Large intestine (tissue), 3 donors: ENCODE measurements at regions not wholly inside any gene's neighbourhood (a gene's known extent, or its start where the extent isn't known, plus 50 kb on each side); places are given as distances from the start of the nearest gene placed in this dataset.

ENCODE experiments used
- DNase-seq, 2 donors: peaks; one replicate each; pipeline versions ENCODE4 v3.0.0 to v3.0.0-alpha.2; 2013
- H3K27ac ChIP-seq: one replicate; pipeline ENCODE4 v1.5.1; 2013; ENCODE audit warnings: low read length
- H3K27me3 ChIP-seq: 2 replicates; pipeline ENCODE4 v1.6.1; 2013; ENCODE audit warnings: low read length; ENCODE audit not compliant: control insufficient read depth, insufficient read depth
- H3K36me3 ChIP-seq: 2 replicates; pipeline ENCODE4 v1.6.1; 2013; ENCODE audit warnings: low read length; ENCODE audit not compliant: control insufficient read depth, insufficient read depth
- H3K4me1 ChIP-seq: one replicate; pipeline ENCODE4 v1.6.1; 2013; ENCODE audit warnings: low read length; ENCODE audit not compliant: control insufficient read depth, insufficient read depth
- H3K4me3 ChIP-seq: one replicate; pipeline ENCODE4 v1.5.1; 2013; ENCODE audit warnings: low read length
- H3K9me3 ChIP-seq: one replicate; pipeline ENCODE4 v1.6.1; 2013; ENCODE audit warnings: mild to moderate bottlenecking, low read depth, low read length, moderate library complexity; ENCODE audit not compliant: control insufficient read depth
- WGBS: methylation state at CpG from one replicate; pipeline ENCODE4 v1.1.5; 2013; ENCODE audit warnings: low lambda C conversion rate; ENCODE audit not compliant: insufficient coverage; 5-methylcytosine and 5-hydroxymethylcytosine counted together

DNA sequence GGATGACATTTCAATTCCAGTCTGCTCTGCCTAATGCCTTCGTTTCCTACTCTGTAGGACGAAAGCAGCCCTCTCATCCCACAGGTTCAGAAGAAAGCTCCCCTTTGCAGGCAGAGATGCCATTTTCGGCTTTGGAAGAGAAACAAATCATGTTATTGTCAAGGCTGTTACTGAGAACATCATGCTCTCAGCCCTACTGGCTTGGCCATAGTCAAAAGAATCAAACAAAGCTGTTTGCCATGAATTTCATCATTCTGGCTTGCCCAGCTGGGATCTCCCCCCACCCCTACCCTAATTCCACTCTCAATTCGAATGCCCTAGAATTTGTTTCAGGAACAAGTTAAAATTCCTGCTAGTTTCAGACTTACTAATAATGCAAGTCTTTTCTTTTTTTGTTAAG lies 162.3 kb upstream of the SERP2 start:
- Histone ChIP-seq H3K27ac (no peak overlapping the region), H3K36me3 (no peaks in the 10 kb centered on the region)
- WGBS: no CpG with 5 or more reads among the region's 4 CpGs

GRCh38 chr13:44211704-44212346 lies 161.8 kb upstream of the SERP2 start:
- no peaks in the 10 kb centered on the region for H3K9me3 ChIP-seq
- H3K27ac ChIP-seq: no peak overlapping the region
- no peaks in the 10 kb centered on the region for H3K27me3 ChIP-seq
- no peak overlapping the region for H3K4me3 ChIP-seq
- H3K36me3 ChIP-seq: no peaks in the 10 kb centered on the region
- 86% methylated on average over 2 of the region's 14 CpGs for WGBS
- no peaks in the 10 kb centered on the region for H3K4me1 ChIP-seq
- DNase-seq: no peak

More for the DNA sequence above, 162.3 kb upstream of the SERP2 start:
- Histone ChIP-seq H3K4me1 (no peaks in the 10 kb centered on the region), H3K4me3 (no peak overlapping the region), H3K27me3 (no peaks in the 10 kb centered on the region), H3K9me3 (no peaks in the 10 kb centered on the region)
- DNase-seq: no peak

GRCh38 chr13:44212633-44213396 lies 160.8 kb upstream of the SERP2 start:
- 100% methylated on average over 1 of the region's 9 CpGs for whole genome bisulfite sequencing
- Histone ChIP-seq H3K4me1 (no peaks in the 10 kb centered on the region), H3K36me3 (no peaks in the 10 kb centered on the region), H3K27ac (peak overlapping the region; percentile 33), H3K9me3 (no peaks in the 10 kb centered on the region), H3K4me3 (no peak overlapping the region), H3K27me3 (no peaks in the 10 kb centered on the region)
- peak in 1 of 2 donors; percentile 48 for DNase-seq

- no peaks in the 10 kb centered on the region for H3K9me3 ChIP-seq
- no peak overlapping the region for H3K4me3 ChIP-seq
- H3K4me1 ChIP-seq: peaks cover 10% of the 10 kb centered on the region
- WGBS: 13% methylated on average over 3 of the region's 10 CpGs
- DNase-seq: peak; percentile 33 to 70
- H3K36me3 ChIP-seq: no peaks in the 10 kb centered on the region
- no peaks in the 10 kb centered on the region for H3K27me3 ChIP-seq
- no peak overlapping the region for H3K27ac ChIP-seq
Observed at GRCh38 chr13:44218501-44219240, 155.0 kb upstream of the SERP2 start.

DNA sequence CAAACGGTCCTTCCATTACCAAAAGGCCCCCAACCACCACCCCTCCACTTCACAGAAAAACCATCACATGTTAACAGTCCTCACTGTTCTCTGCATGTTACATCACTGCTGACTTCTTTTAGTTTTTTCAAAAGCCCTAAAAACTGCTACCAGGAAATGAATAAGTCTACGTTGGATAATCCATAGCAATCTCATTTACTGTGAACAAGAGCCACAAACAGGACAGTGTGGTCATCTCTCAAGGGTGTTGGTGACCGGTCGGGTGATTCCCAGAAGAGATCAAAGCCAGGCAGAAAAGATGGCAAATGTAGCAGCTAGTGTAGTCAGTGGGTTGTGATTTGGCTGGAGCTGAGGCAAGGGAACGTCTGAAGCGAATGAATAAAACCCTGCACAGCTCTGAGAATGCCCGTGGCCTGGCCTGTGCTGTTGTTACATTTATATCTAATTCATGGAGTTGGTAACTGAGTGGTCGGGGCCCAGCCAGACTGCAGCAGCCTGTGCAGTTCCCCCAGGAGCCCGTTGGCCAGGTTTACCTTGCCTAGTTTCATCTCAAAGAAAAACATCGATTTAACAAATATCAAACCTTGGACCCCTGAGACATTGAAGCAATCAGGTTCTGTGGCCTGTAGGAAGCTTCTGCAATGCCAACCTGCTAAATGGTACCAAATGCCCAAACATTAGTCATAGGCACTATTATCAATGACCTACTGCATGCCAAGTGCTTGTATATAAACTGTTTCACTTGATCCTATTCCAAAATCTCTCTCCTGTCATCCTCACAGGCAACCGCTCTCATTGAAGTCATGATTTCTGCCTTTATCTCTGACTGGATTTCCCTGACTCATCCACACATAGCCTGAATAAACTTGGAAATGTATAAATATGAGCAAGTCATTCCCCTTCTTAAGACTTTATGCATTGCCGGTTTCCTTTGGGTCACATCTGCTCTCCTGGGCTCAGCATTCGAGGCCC lies 153.8 kb upstream of the SERP2 start:
- no peaks in the 10 kb centered on the region for H3K36me3 ChIP-seq
- no peak for DNase-seq
- H3K9me3 ChIP-seq: no peaks in the 10 kb centered on the region
- no peak overlapping the region for H3K4me3 ChIP-seq
- no peak overlapping the region for H3K27ac ChIP-seq
- no peaks in the 10 kb centered on the region for H3K27me3 ChIP-seq
- 100% methylated on average over 2 of the region's 13 CpGs for WGBS
- H3K4me1 ChIP-seq: peaks cover 13% of the 10 kb centered on the region

GRCh38 chr13:44220948-44221347 lies 152.7 kb upstream of the SERP2 start:
- DNase-seq: no peak
- Histone ChIP-seq H3K27ac (no peak overlapping the region), H3K36me3 (no peaks in the 10 kb centered on the region), H3K27me3 (no peaks in the 10 kb centered on the region), H3K4me1 (peaks cover 13% of the 10 kb centered on the region), H3K4me3 (no peak overlapping the region), H3K9me3 (no peaks in the 10 kb centered on the region)
- WGBS: no CpG with 5 or more reads among the region's 3 CpGs

GRCh38 chr13:44221657-44222056 lies 152.0 kb upstream of the SERP2 start:
- Histone ChIP-seq H3K4me3 (no peak overlapping the region), H3K27me3 (no peaks in the 10 kb centered on the region), H3K4me1 (peaks cover 13% of the 10 kb centered on the region), H3K36me3 (no peaks in the 10 kb centered on the region), H3K9me3 (no peaks in the 10 kb centered on the region), H3K27ac (no peak overlapping the region)
- WGBS: no CpG with 5 or more reads among the region's 4 CpGs
- no peak for DNase-seq

GRCh38 chr13:44223770-44224444 lies 149.7 kb upstream of the SERP2 start:
- DNase-seq: peak; percentile 73 to 78
- Histone ChIP-seq H3K27me3 (no peaks in the 10 kb centered on the region), H3K9me3 (no peaks in the 10 kb centered on the region), H3K36me3 (no peaks in the 10 kb centered on the region), H3K4me3 (no peak overlapping the region), H3K4me1 (peaks cover 5% of the 10 kb centered on the region), H3K27ac (peak overlapping the region; percentile 29)
- no CpG with 5 or more reads among the region's 2 CpGs for WGBS

- no peak overlapping the region for H3K27ac ChIP-seq
- H3K27me3 ChIP-seq: no peaks in the 10 kb centered on the region
- DNase-seq: peak in 1 of 2 donors; percentile 28
- H3K4me3 ChIP-seq: no peak overlapping the region
- H3K9me3 ChIP-seq: no peaks in the 10 kb centered on the region
- H3K4me1 ChIP-seq: peaks cover 3% of the 10 kb centered on the region
- no peaks in the 10 kb centered on the region for H3K36me3 ChIP-seq
- WGBS: no CpG with 5 or more reads among the region's 2 CpGs
Observed at GRCh38 chr13:44224450-44225149, 149.0 kb upstream of the SERP2 start.
